ENCODE measurements at regions not wholly inside any gene's neighbourhood (a gene's known extent, or its start where the extent isn't known, plus 50 kb on each side); places are given as distances from the start of the nearest gene placed in this dataset.

DNA sequence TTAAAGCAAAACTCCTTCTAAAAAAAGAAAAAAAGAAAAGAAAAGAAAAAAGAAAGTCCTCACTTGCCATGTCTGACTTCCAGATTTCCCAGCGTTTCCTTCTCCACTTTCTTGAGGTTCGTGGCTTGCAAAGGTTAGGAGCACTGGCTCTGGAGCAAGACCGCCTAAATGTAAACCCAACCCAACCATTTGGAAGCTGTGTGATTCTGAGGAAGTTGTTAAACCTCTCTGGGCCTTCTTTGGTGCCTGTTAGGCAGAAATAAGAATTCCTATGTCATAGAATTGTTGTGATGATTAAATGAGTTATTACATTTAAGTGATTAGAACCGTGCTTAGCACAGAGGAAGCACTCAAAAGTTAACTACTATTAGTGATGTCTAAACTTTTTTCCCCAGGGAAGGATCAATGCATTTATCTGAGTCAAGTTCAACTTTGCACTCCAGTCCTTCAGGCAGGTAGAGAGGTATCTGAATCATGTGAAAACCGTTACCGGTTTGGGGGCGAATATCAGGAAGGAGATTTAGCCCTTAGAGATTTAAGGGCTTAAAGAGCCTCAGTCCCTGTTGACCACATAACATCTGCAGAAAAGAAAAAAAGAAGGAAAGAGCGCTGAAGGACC is 78.3 kb upstream of the HES1 start:
- TF ChIP-seq EZH2phosphoT487 (IDR thresholded peaks at IDR 0.05; ENCODE audit: borderline replicate concordance, low read length) = no peak
- TF ChIP-seq, protein P1, sequence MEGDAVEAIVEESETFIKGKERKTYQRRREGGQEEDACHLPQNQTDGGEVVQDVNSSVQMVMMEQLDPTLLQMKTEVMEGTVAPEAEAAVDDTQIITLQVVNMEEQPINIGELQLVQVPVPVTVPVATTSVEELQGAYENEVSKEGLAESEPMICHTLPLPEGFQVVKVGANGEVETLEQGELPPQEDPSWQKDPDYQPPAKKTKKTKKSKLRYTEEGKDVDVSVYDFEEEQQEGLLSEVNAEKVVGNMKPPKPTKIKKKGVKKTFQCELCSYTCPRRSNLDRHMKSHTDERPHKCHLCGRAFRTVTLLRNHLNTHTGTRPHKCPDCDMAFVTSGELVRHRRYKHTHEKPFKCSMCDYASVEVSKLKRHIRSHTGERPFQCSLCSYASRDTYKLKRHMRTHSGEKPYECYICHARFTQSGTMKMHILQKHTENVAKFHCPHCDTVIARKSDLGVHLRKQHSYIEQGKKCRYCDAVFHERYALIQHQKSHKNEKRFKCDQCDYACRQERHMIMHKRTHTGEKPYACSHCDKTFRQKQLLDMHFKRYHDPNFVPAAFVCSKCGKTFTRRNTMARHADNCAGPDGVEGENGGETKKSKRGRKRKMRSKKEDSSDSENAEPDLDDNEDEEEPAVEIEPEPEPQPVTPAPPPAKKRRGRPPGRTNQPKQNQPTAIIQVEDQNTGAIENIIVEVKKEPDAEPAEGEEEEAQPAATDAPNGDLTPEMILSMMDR (IDR thresholded peaks at IDR 0.05; ENCODE audit: low read depth, low read length, poor library complexity, severe bottlenecking) = no peak
- Histone ChIP-seq H3F3A (ENCODE audit: control insufficient read depth, insufficient read depth) (peaks cover 7% of the 10 kb centered on the region), H3K27me3 (ENCODE audit: control insufficient read depth, low read length) (no peaks in the 10 kb centered on the region), H3K9me2 (replicated peaks; ENCODE audit: control insufficient read depth, low read length) (no peaks in the 10 kb centered on the region), H3K4me3 (ENCODE audit: low read length) (peak overlapping the region; percentile 73), H3K79me2 (ENCODE audit: control insufficient read depth, low read length) (no peaks in the 10 kb centered on the region), H3K4me1 (ENCODE audit: control insufficient read depth, low read length) (peaks cover 16% of the 10 kb centered on the region), H3K36me3 (ENCODE audit: control insufficient read depth, low read length) (no peaks in the 10 kb centered on the region), H3K27ac (ENCODE audit: low read depth, low read length) (no peak overlapping the region), H4K20me1 (ENCODE audit: control insufficient read depth, insufficient read depth, low read depth, low read length) (no peaks in the 10 kb centered on the region), H3K4me2 (ENCODE audit: low read length) (peak overlapping the region; percentile 85), H3K9me3 (ENCODE audit: control insufficient read depth, insufficient read depth, low read length) (no peaks in the 10 kb centered on the region)

DNA sequence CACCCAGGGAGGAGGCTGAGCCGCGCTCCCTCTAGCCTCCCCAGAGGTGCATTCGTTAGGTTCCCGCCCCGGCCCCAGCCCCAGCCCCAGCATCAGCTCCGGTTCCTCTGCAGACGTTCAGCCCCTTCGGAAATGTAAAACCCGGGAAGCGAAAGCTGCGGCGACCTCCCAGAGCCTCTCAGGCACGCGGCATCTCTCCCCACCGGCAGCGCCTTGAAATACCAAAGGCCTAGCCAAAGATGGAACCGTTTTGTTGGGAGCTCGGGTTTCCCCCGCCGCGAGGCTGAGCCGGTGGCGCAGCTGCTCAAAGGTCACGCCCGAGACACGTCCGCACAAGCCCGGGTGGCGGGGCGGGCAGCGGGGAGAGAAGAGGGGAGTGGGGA is 77.8 kb upstream of the HES1 start:
- no peaks in the 10 kb centered on the region for H4K20me1 ChIP-seq (ENCODE audit: control insufficient read depth, insufficient read depth, low read depth, low read length)
- peaks cover 7% of the 10 kb centered on the region for H3F3A ChIP-seq (ENCODE audit: control insufficient read depth, insufficient read depth)
- no peaks in the 10 kb centered on the region for H3K79me2 ChIP-seq (ENCODE audit: control insufficient read depth, low read length)
- no peak overlapping the region for H3K27ac ChIP-seq (ENCODE audit: low read depth, low read length)
- H3K4me3 ChIP-seq (ENCODE audit: low read length) = peak overlapping the region; percentile 73
- H3K4me1 ChIP-seq (ENCODE audit: control insufficient read depth, low read length) = peaks cover 16% of the 10 kb centered on the region
- H3K9me2 ChIP-seq (replicated peaks; ENCODE audit: control insufficient read depth, low read length) = no peaks in the 10 kb centered on the region
- peak overlapping the region; percentile 85 for H3K4me2 ChIP-seq (ENCODE audit: low read length)
- TF ChIP-seq, protein P1 (IDR thresholded peaks at IDR 0.05; ENCODE audit: low read depth, low read length, poor library complexity, severe bottlenecking) = no peak
- no peak for TF ChIP-seq EZH2phosphoT487 (IDR thresholded peaks at IDR 0.05; ENCODE audit: borderline replicate concordance, low read length)
- no peaks in the 10 kb centered on the region for H3K27me3 ChIP-seq (ENCODE audit: control insufficient read depth, low read length)
- no peaks in the 10 kb centered on the region for H3K36me3 ChIP-seq (ENCODE audit: control insufficient read depth, low read length)
- H3K9me3 ChIP-seq (ENCODE audit: control insufficient read depth, insufficient read depth, low read length) = no peaks in the 10 kb centered on the region

DNA sequence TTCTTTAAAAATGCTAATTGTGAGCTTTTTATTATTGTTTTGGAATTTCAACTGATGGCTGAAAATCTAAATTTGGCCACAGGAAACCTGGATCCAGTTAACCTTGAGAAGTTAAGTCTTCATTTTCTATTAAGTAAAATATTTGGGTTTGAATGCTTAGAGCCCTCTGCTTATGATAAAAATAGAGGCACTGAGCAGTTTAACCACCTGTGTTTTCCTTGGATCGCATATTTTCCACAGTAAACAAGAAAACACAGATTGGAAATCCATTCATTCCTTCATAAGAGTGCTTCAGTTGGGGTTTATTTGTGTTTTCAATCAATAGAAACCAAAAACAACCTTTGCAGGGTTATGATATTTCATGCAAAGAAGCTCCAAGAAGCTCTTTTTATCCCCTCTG is 77.2 kb upstream of the HES1 start:
- Histone ChIP-seq H4K20me1 (ENCODE audit: control insufficient read depth, insufficient read depth, low read depth, low read length) (no peaks in the 10 kb centered on the region), H3K36me3 (ENCODE audit: control insufficient read depth, low read length) (no peaks in the 10 kb centered on the region), H3K4me3 (ENCODE audit: low read length) (peak overlapping the region; percentile 73), H3K9me2 (replicated peaks; ENCODE audit: control insufficient read depth, low read length) (no peaks in the 10 kb centered on the region), H3K4me1 (ENCODE audit: control insufficient read depth, low read length) (peaks cover 16% of the 10 kb centered on the region), H3F3A (ENCODE audit: control insufficient read depth, insufficient read depth) (peaks cover 7% of the 10 kb centered on the region), H3K27me3 (ENCODE audit: control insufficient read depth, low read length) (no peaks in the 10 kb centered on the region), H3K9me3 (ENCODE audit: control insufficient read depth, insufficient read depth, low read length) (no peaks in the 10 kb centered on the region), H3K79me2 (ENCODE audit: control insufficient read depth, low read length) (no peaks in the 10 kb centered on the region), H3K4me2 (ENCODE audit: low read length) (peak overlapping the region; percentile 85), H3K27ac (ENCODE audit: low read depth, low read length) (no peak overlapping the region)
- TF ChIP-seq, protein P1 (IDR thresholded peaks at IDR 0.05; ENCODE audit: low read depth, low read length, poor library complexity, severe bottlenecking) = no peak
- no peak for TF ChIP-seq EZH2phosphoT487 (IDR thresholded peaks at IDR 0.05; ENCODE audit: borderline replicate concordance, low read length)
